K562 (cell line): ENCODE measurements at regions not wholly inside any gene's neighbourhood (a gene's known extent, or its start where the extent isn't known, plus 50 kb on each side); places are given as distances from the start of the nearest gene placed in this dataset.

Experiments used
- ATAC-seq: fragments of 200-7000 bp; cut with Tn5 transposase; 3 replicates; pipeline ENCODE4 v1.9.1; 2020; ENCODE audit warnings: moderate library complexity
- BruUV-seq: library from RNA; stranded (reverse); fragments of 400-500 nt; replicated peaks from 2 replicates; lab custom pipeline; 2021; lab: Mats Ljungman, UMichigan
- CTCF ChIA-PET: fragments of 300-600 bp; formaldehyde crosslinking; extraction: SDS; loops from one replicate; lab custom pipeline; 2021; ENCODE audit warnings: low intra/inter-chr PET ratio; lab: Yijun Ruan, JAX
- POLR2A ChIA-PET: fragments of 300-600, 350-650 bp; sonication (Branson Sonifier 250); formaldehyde crosslinking; extraction: SDS; loops from one replicate; lab custom pipeline; 2021; ENCODE audit warnings: antibody characterized with exemption, inconsistent platforms; lab: Yijun Ruan, JAX
- DNase-seq, 4 experiments: peaks; one replicate each; pipeline versions ENCODE4 v3.0.0 to v3.0.0-alpha.2; 2011 to 2018; ENCODE audit warnings: low spot score in 3 of 4, mixed read lengths in 3 of 4; ENCODE audit errors: extremely low read depth in 1 of 4
- FAIRE-seq: peaks from 2 replicates; lab custom pipeline; 2011; peaks lifted over from hg19 to GRCh38; lab: Jason Lieb, UNC
- H2AFZ ChIP-seq: 2 replicates; pipeline ENCODE4 v1.6.0; 2011; ENCODE audit warnings: low read depth, low read length, control low read depth, inconsistent platforms
- H3K27ac ChIP-seq: fragments of 200-600 bp; 3 replicates; pipeline ENCODE4 v1.8.0; 2011; ENCODE audit warnings: low read depth, mild to moderate bottlenecking, control low read depth, inconsistent platforms, low read length, moderate library complexity, mixed read lengths; ENCODE audit errors: extremely low read depth
- H3K27me3 ChIP-seq, 2 experiments: fragments of 300-600 bp in 1 of 2; 2 replicates in 1 of 2; 3 replicates in 1 of 2; pipeline versions ENCODE4 v1.6.0 to v1.8.0; 2011; ENCODE audit warnings: inconsistent platforms in 2 of 2, low read length in 2 of 2, mild to moderate bottlenecking in 1 of 2, mixed read lengths in 1 of 2, moderate library complexity in 1 of 2; ENCODE audit not compliant: control insufficient read depth in 2 of 2, insufficient read depth in 2 of 2
- H3K36me3 ChIP-seq: fragments of 300-600 bp; 3 replicates; pipeline ENCODE4 v1.8.0; 2011; ENCODE audit warnings: mild to moderate bottlenecking, low read length, inconsistent platforms; ENCODE audit not compliant: control insufficient read depth, insufficient read depth
- H3K4me1 ChIP-seq, 2 experiments: fragments of 200-600 bp in 1 of 2; replicated peaks in 1 of 2; 2 replicates in 1 of 2; 3 replicates in 1 of 2; pipeline versions ENCODE4 v1.5.1 to v1.8.0; 2011; ENCODE audit warnings: inconsistent platforms in 2 of 2, low read length in 2 of 2, mild to moderate bottlenecking in 1 of 2, mixed read lengths in 1 of 2, moderate library complexity in 1 of 2; ENCODE audit not compliant: control insufficient read depth in 2 of 2, insufficient read depth in 2 of 2
- H3K4me2 ChIP-seq: 2 replicates; pipeline ENCODE4 v1.6.1; 2011; ENCODE audit warnings: low read length, control low read depth, inconsistent platforms, mixed read lengths; ENCODE audit not compliant: insufficient read depth
- H3K4me3 ChIP-seq: fragments of 200-600 bp; sonication (generic), shearing (Covaris generic); 2 replicates; pipeline ENCODE4 v1.5.1; 2016; ENCODE audit warnings: control low read depth, inconsistent platforms
- H3K79me2 ChIP-seq: fragments of 200-600 bp; 3 replicates; pipeline ENCODE4 v1.8.0; 2011; ENCODE audit warnings: low read length, inconsistent platforms; ENCODE audit not compliant: control insufficient read depth, insufficient read depth
- H3K9ac ChIP-seq, 2 experiments: 2 replicates each; pipeline versions ENCODE4 v1.6.0 to v1.6.1; 2011; ENCODE audit warnings: low read depth in 2 of 2, low read length in 2 of 2, control low read depth in 1 of 2, inconsistent platforms in 1 of 2, mild to moderate bottlenecking in 1 of 2, mixed read lengths in 1 of 2; ENCODE audit not compliant: insufficient read depth in 1 of 2
- H3K9me1 ChIP-seq: one replicate; pipeline ENCODE4 v1.6.0; 2011; ENCODE audit warnings: inconsistent platforms, mild to moderate bottlenecking, low read length, moderate library complexity; ENCODE audit not compliant: control insufficient read depth, insufficient read depth
- H3K9me3 ChIP-seq: replicated peaks from 2 replicates; pipeline ENCODE4 v1.5.1; 2011; ENCODE audit warnings: low read depth, low read length, inconsistent platforms; ENCODE audit not compliant: control insufficient read depth, insufficient read depth
- H4K20me1 ChIP-seq: replicated peaks from 2 replicates; pipeline ENCODE4 v1.6.1; 2011; ENCODE audit warnings: low read length, inconsistent platforms, mixed read lengths; ENCODE audit not compliant: control insufficient read depth, insufficient read depth
- BRD4 ChIP-seq: fragments of 200-600 bp; sonication (generic); IDR thresholded peaks from 2 replicates; pipeline ENCODE4 v1.6.1; 2017; ENCODE audit warnings: inconsistent platforms
- FOXA3 ChIP-seq, 2 experiments: fragments of 450-650 bp in 1 of 2; sonication (generic) in 1 of 2; formaldehyde crosslinking; IDR thresholded peaks in 1 of 2; conservative IDR thresholded peaks in 1 of 2; 2 replicates each; pipeline versions ENCODE4 v1.4.0 to v1.8.0; 2020 to 2022; ENCODE audit warnings: mild to moderate bottlenecking in 2 of 2, missing genetic modification reagents in 1 of 2
- NR3C1 ChIP-seq: sonication (generic); formaldehyde crosslinking; IDR thresholded peaks from 2 replicates; pipeline ENCODE4 v1.8.1; 2022; ENCODE audit warnings: missing genetic modification reagents
- PTBP1 ChIP-seq: fragments of 200-400 bp; formaldehyde crosslinking; IDR thresholded peaks from 2 replicates; pipeline ENCODE4 v1.6.1; 2017; ENCODE audit warnings: low read depth, low read length
- RCOR1 ChIP-seq, 2 experiments: IDR thresholded peaks; 2 replicates each; pipeline ENCODE4 v1.6.1; 2012; ENCODE audit warnings: low read depth in 2 of 2, low read length in 2 of 2, borderline replicate concordance in 1 of 2, improper control_type of control experiment in 1 of 2
- RFX1 ChIP-seq: fragments of 450-650 bp; IDR thresholded peaks from 2 replicates; pipeline ENCODE4 v1.6.1; 2016; ENCODE audit warnings: mild to moderate bottlenecking, moderate library complexity
- SMAD4 ChIP-seq: fragments of 250-450 bp; sonication (Bioruptor Pico); conservative IDR thresholded peaks from 2 replicates; pipeline ENCODE4 v1.8.0; 2021; ENCODE audit warnings: inconsistent platforms, mild to moderate bottlenecking, moderate library complexity
- WGBS: fragments of 100-300 bp; shearing (Covaris generic); methylation state at CpG from one replicate; pipeline ENCODE4 v1.1.6; 2016; ENCODE audit warnings: low coverage, mixed read lengths; ENCODE audit not compliant: insufficient coverage; ENCODE audit errors: missing lambda C conversion rate; 5-methylcytosine and 5-hydroxymethylcytosine counted together
- in situ Hi-C: fragments of 300-500 bp; cut with MboI; formaldehyde crosslinking; loops from 4 replicates; pipeline ENCODE4 v1.15.0; 2018; ENCODE audit warnings: inconsistent platforms, mixed read lengths
- intact Hi-C: fragments of 100-400 bp; cut with micrococcal nuclease; formaldehyde crosslinking; loops from 2 replicates; pipeline ENCODE4 v1.14.2; 2022
- TF ChIP-seq, protein P1 (sequence below): IDR thresholded peaks from 2 replicates; pipeline ENCODE4 v1.6.1; 2011; ENCODE audit warnings: borderline replicate concordance, low read depth, mild to moderate bottlenecking, moderate library complexity, low read length; ENCODE audit not compliant: insufficient read depth, poor library complexity, severe bottlenecking

DNA sequence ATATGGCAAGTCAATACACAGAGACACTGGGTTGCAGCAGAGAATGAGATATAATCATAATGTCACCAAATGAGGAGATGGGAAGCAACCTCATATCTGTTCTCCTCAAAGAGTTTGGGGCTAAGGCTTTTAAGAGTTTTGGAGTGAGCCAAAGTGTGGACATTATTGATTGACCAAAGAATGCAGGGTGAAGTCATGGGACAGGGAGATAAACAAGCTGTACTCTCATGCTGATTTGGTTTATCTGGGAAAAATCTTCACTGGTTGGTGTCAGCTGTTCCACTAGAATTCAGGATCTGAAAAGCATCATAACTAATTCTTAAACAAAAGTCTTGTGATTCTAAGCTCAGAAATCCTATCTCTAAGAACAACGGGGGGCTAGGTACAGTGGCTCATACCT is 585.9 kb upstream of the NRP1 start:
- no peaks in the 10 kb centered on the region for H3K79me2 ChIP-seq
- H3K4me2 ChIP-seq: no peak overlapping the region
- no peaks in the 10 kb centered on the region for H3K9me3 ChIP-seq
- TF ChIP-seq, protein P1, sequence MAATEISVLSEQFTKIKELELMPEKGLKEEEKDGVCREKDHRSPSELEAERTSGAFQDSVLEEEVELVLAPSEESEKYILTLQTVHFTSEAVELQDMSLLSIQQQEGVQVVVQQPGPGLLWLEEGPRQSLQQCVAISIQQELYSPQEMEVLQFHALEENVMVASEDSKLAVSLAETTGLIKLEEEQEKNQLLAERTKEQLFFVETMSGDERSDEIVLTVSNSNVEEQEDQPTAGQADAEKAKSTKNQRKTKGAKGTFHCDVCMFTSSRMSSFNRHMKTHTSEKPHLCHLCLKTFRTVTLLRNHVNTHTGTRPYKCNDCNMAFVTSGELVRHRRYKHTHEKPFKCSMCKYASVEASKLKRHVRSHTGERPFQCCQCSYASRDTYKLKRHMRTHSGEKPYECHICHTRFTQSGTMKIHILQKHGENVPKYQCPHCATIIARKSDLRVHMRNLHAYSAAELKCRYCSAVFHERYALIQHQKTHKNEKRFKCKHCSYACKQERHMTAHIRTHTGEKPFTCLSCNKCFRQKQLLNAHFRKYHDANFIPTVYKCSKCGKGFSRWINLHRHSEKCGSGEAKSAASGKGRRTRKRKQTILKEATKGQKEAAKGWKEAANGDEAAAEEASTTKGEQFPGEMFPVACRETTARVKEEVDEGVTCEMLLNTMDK: no peak
- TF ChIP-seq PTBP1 (no peak), NR3C1 (CRISPR knock-in tag) (no peak), RCOR1 (IDR thresholded peaks at IDR 0.05; ENCODE audit: borderline replicate concordance in 1 of 2, low read depth in 2 of 2, low read length in 2 of 2) (no peak), RFX1 (no peak), BRD4 (no peak), FOXA3 (CRISPR knock-in tag; conservative IDR thresholded peaks at IDR 0.05 in 1 of 2, IDR thresholded peaks at IDR 0.05 in 1 of 2) (no peak), SMAD4 (CRISPR knock-in tag) (no peak)
- no peaks in the 10 kb centered on the region for H3K4me1 ChIP-seq
- no peak overlapping the region for H2AFZ ChIP-seq
- CTCF ChIA-PET: no interaction called here
- H3K9me1 ChIP-seq: no peaks in the 10 kb centered on the region
- no peaks in the 10 kb centered on the region for H3K36me3 ChIP-seq
- H3K4me3 ChIP-seq: no peak overlapping the region
- POLR2A ChIA-PET: no interaction called here
- BruUV-seq: no TSS peak
- DNase-seq: no peak
- no peak overlapping the region for H3K9ac ChIP-seq
- WGBS: 0% methylated on average over 1 of the region's 1 CpG
- no peaks in the 10 kb centered on the region for H3K27me3 ChIP-seq
- FAIRE-seq: no peak
- H4K20me1 ChIP-seq: no peaks in the 10 kb centered on the region
- no peak overlapping the region for H3K27ac ChIP-seq
- ATAC-seq: no peak
- intact Hi-C loops (no loop called here), in situ Hi-C loops (no loop called here)
